ENCODE measurements at regions not wholly inside any gene's neighbourhood (a gene's known extent, or its start where the extent isn't known, plus 50 kb on each side); places are given as distances from the start of the nearest gene placed in this dataset.

- TF ChIP-seq CTCF (conservative IDR thresholded peaks at IDR 0.05 in 1 of 2, IDR thresholded peaks at IDR 0.05 in 1 of 2; ENCODE audit: low read depth in 1 of 2, low read length in 2 of 2) (no peak), EZH2 (IDR thresholded peaks at IDR 0.05; ENCODE audit: low read length, missing control alignments) (no peak)
These were observed 153.2 kb upstream of the FGF10 start for GRCh38 chr5:44542470-44542869.
